ENCODE measurements at regions not wholly inside any gene's neighbourhood (a gene's known extent, or its start where the extent isn't known, plus 50 kb on each side); places are given as distances from the start of the nearest gene placed in this dataset.

- no peak for DNase-seq (ENCODE audit: low spot score)
- in situ Hi-C loops (cut with HindIII; ENCODE audit: low sequenced_read_pairs), result no loop called here
These were observed 175.7 kb upstream of the POU3F3 start for GRCh38 chr2:104678181-104678580.

- in situ Hi-C loops (cut with HindIII; ENCODE audit: low sequenced_read_pairs), result no loop called here
- no peak for DNase-seq (ENCODE audit: low spot score)
These were observed 168.3 kb upstream of the POU3F3 start for GRCh38 chr2:104685591-104685990.

GRCh38 chr2:104687147-104687546 lies 166.8 kb upstream of the POU3F3 start:
- in situ Hi-C loops (cut with HindIII; ENCODE audit: low sequenced_read_pairs), result no loop called here

GRCh38 chr2:104690255-104690984 lies 163.5 kb upstream of the POU3F3 start:
- no peak for DNase-seq (ENCODE audit: low spot score)
- in situ Hi-C loops (cut with HindIII; ENCODE audit: low sequenced_read_pairs), result no loop called here

More at GRCh38 chr2:104687147-104687546, 166.8 kb upstream of the POU3F3 start:
- DNase-seq (ENCODE audit: low spot score), result no peak

GRCh38 chr2:104698276-104698675 lies 155.6 kb upstream of the POU3F3 start:
- in situ Hi-C loops (cut with HindIII; ENCODE audit: low sequenced_read_pairs), result no loop called here
- no peak for DNase-seq (ENCODE audit: low spot score)

- in situ Hi-C loops (cut with HindIII; ENCODE audit: low sequenced_read_pairs), result no loop called here
- DNase-seq (ENCODE audit: low spot score), result peak; percentile 49
These were observed 152.5 kb upstream of the POU3F3 start for GRCh38 chr2:104701411-104701911.

- no peak for DNase-seq (ENCODE audit: low spot score)
- in situ Hi-C loops (cut with HindIII; ENCODE audit: low sequenced_read_pairs), result no loop called here
These were observed 151.7 kb upstream of the POU3F3 start for GRCh38 chr2:104702031-104702850.

- in situ Hi-C loops (cut with HindIII; ENCODE audit: low sequenced_read_pairs), result no loop called here
- no peak for DNase-seq (ENCODE audit: low spot score)
These were observed 150.2 kb upstream of the POU3F3 start for GRCh38 chr2:104703669-104704068.

GRCh38 chr2:104704496-104705245 lies 149.2 kb upstream of the POU3F3 start:
- no peak for DNase-seq (ENCODE audit: low spot score)
- in situ Hi-C loops (cut with HindIII; ENCODE audit: low sequenced_read_pairs), result no loop called here

GRCh38 chr2:104707056-104707455 lies 146.9 kb upstream of the POU3F3 start:
- no peak for DNase-seq (ENCODE audit: low spot score)
- in situ Hi-C loops (cut with HindIII; ENCODE audit: low sequenced_read_pairs), result no loop called here

- no peak for DNase-seq (ENCODE audit: low spot score)
- in situ Hi-C loops (cut with HindIII; ENCODE audit: low sequenced_read_pairs), result no loop called here
These were observed 144.9 kb upstream of the POU3F3 start for GRCh38 chr2:104708967-104709366.

- in situ Hi-C loops (cut with HindIII; ENCODE audit: low sequenced_read_pairs), result no loop called here
- DNase-seq (ENCODE audit: low spot score), result no peak
These were observed 137.9 kb upstream of the POU3F3 start for GRCh38 chr2:104716061-104716460.

GRCh38 chr2:104733226-104733943 lies 120.5 kb upstream of the POU3F3 start:
- in situ Hi-C loops (cut with HindIII; ENCODE audit: low sequenced_read_pairs), result no loop called here
- DNase-seq (ENCODE audit: low spot score), result peak; percentile 4

- no peak for DNase-seq (ENCODE audit: low spot score)
These were observed 118.9 kb upstream of the POU3F3 start for GRCh38 chr2:104734937-104735586.

GRCh38 chr2:104736026-104736425 lies 117.9 kb upstream of the POU3F3 start:
- no peak for DNase-seq (ENCODE audit: low spot score)
- in situ Hi-C loops (cut with HindIII; ENCODE audit: low sequenced_read_pairs), result no loop called here

More at GRCh38 chr2:104734937-104735586, 118.9 kb upstream of the POU3F3 start:
- in situ Hi-C loops (cut with HindIII; ENCODE audit: low sequenced_read_pairs), result no loop called here

GRCh38 chr2:104741860-104742259 lies 112.1 kb upstream of the POU3F3 start:
- in situ Hi-C loops (cut with HindIII; ENCODE audit: low sequenced_read_pairs), result no loop called here
- no peak for DNase-seq (ENCODE audit: low spot score)

GRCh38 chr2:104744537-104744936 lies 109.4 kb upstream of the POU3F3 start:
- DNase-seq (ENCODE audit: low spot score), result no peak
- in situ Hi-C loops (cut with HindIII; ENCODE audit: low sequenced_read_pairs), result no loop called here

- in situ Hi-C loops (cut with HindIII; ENCODE audit: low sequenced_read_pairs), result no loop called here
- no peak for DNase-seq (ENCODE audit: low spot score)
These were observed 108.1 kb upstream of the POU3F3 start for GRCh38 chr2:104745846-104746245.

GRCh38 chr2:104746299-104746698 lies 107.6 kb upstream of the POU3F3 start:
- DNase-seq (ENCODE audit: low spot score), result no peak

More at GRCh38 chr2:104746299-104746698, 107.6 kb upstream of the POU3F3 start:
- in situ Hi-C loops (cut with HindIII; ENCODE audit: low sequenced_read_pairs), result no loop called here

Data from G401 (cell line).